ENCODE measurements at regions not wholly inside any gene's neighbourhood (a gene's known extent, or its start where the extent isn't known, plus 50 kb on each side); places are given as distances from the start of the nearest gene placed in this dataset.

DNA sequence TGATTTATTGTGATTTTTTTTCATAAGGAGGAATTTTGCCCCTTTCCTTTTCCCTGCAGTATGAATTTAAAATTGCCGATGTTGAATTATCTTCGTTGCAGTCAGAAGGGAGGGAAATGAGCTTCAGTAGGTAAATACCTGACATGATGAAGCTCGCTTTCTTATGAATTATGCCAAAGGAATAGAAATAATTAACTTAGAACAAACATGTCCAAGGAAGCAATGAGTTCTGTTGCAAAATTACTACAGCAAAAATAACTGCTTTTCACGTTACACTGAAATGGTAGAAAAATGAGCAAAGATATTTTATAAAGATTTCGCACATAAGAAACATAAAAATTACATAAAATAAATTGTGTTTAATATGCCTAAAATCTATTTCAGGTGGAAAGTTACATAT lies 91.1 kb upstream of the ZNF804A start:
- no peaks in the 10 kb centered on the region for H3K9me3 Mint-ChIP-seq

DNA sequence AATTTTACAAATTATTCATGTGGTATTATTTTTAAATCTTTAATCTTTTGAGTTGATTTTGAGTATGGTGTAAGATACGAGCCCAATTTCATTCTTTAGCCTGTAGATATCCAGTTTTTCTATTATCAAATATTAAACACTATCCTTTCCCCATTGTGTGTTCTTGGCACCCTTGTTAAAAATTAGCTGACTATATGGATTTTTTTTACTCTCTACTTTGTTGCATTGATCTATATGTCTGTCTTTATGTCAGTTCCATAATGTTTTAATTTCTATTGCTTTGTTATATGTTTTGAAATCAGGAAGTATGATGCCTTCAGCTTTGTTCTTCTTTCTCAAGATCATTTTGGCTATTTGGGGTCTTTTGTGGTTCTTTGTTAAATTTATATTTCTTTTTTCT lies 80.9 kb upstream of the ZNF804A start:
- Mint-ChIP-seq H3K9me3 (no peaks in the 10 kb centered on the region), H3K36me3 (ENCODE audit: low read depth) (no peaks in the 10 kb centered on the region), H3K4me3 (no peak overlapping the region), H3K4me1 (no peaks in the 10 kb centered on the region), H3K27me3 (ENCODE audit: low read depth) (no peaks in the 10 kb centered on the region), H3K27ac (no peak overlapping the region)
- TF ChIP-seq, protein P1, sequence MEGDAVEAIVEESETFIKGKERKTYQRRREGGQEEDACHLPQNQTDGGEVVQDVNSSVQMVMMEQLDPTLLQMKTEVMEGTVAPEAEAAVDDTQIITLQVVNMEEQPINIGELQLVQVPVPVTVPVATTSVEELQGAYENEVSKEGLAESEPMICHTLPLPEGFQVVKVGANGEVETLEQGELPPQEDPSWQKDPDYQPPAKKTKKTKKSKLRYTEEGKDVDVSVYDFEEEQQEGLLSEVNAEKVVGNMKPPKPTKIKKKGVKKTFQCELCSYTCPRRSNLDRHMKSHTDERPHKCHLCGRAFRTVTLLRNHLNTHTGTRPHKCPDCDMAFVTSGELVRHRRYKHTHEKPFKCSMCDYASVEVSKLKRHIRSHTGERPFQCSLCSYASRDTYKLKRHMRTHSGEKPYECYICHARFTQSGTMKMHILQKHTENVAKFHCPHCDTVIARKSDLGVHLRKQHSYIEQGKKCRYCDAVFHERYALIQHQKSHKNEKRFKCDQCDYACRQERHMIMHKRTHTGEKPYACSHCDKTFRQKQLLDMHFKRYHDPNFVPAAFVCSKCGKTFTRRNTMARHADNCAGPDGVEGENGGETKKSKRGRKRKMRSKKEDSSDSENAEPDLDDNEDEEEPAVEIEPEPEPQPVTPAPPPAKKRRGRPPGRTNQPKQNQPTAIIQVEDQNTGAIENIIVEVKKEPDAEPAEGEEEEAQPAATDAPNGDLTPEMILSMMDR (IDR thresholded peaks at IDR 0.05; ENCODE audit: unreplicated experiment in 3 of 3), result no peak

More for the DNA sequence above, 91.1 kb upstream of the ZNF804A start:
- Mint-ChIP-seq H3K27ac (no peak overlapping the region), H3K36me3 (ENCODE audit: low read depth) (no peaks in the 10 kb centered on the region), H3K4me3 (no peak overlapping the region), H3K27me3 (ENCODE audit: low read depth) (no peaks in the 10 kb centered on the region), H3K4me1 (no peaks in the 10 kb centered on the region)
- TF ChIP-seq, protein P1 (IDR thresholded peaks at IDR 0.05; ENCODE audit: unreplicated experiment in 3 of 3), result no peak

DNA sequence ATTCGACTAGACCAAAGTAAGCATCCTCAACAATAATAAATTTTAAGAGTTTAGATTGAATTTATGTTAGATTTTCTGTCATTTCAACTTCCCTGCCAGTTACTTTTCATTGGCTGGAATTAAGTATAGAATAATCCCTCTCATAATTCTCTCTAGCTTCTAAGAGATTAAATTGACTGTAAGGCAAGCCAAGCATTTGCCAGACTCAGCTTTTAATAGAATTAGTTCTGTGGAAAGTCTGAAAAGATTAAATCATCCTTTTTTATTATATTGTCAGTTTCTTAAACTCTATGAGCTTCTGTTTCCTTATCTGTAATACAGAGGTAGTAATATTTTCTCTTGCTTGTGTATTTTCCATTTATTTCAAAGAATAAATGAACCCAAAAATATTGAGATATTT lies 77.9 kb upstream of the ZNF804A start:
- Mint-ChIP-seq H3K27ac (no peak overlapping the region), H3K36me3 (ENCODE audit: low read depth) (no peaks in the 10 kb centered on the region), H3K4me1 (no peaks in the 10 kb centered on the region), H3K27me3 (ENCODE audit: low read depth) (no peaks in the 10 kb centered on the region), H3K9me3 (no peaks in the 10 kb centered on the region), H3K4me3 (no peak overlapping the region)
- TF ChIP-seq, protein P1 (IDR thresholded peaks at IDR 0.05; ENCODE audit: unreplicated experiment in 3 of 3), result no peak

DNA sequence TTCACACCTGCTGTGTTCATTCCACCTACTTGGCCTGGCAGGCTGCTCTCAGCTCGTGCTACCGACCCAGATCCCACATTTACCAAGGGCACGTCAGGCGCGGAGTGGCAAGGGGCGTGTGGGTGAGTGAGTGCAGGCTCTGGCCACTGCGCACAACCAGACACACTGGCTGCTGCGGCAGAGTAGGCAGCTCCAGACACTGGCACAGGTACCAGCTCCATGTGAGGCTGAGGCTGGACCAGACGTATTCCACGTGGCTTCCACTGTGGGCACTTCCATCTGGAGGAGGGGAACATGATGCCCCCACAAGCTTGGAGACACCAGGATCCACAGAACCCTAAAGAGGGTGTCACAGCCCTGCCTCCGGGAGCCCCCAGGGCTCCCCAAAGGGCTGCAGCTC lies 74.6 kb upstream of the ZNF804A start:
- H3K4me3 Mint-ChIP-seq, result no peak overlapping the region
- H3K36me3 Mint-ChIP-seq (ENCODE audit: low read depth), result no peaks in the 10 kb centered on the region

DNA sequence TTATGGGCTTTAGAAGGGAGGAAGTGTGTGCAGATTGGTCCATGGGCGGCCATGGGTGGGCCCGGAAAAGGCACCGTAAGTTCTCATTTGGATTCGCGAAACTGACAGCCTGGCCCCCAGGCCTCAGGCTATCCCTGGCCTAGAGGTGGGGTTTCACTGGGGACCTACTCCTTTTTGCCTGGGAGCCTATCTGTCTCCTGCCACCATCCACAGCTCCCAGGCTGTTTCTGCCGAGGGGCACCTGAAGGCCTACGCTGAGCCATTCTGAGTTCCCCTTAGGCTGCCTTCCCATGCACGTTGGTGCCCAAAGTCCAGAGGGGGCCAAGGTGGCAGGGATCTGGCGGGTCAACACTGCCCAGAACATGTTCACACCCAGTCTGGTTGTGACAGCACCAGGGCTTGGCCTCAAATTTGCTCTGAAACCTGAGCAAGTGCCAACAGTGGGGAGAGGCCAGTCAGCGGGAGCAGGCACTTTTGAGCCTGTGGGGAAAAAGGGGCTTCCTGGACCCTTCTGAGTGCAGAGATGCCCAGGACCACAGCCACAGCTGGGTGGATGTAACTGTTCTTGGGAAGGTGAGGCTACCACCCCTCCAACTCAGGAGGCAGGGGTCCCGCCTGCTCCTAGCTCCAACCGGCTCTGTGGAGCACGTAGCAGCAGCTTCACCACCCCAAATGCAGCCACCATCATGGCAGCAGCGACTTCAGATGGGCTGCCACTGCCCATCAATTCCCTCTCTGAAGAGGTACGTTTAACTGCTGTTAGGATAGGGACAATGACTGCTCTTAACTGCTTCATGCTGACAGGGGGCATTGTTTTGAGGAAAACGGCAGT lies 73.6 kb upstream of the ZNF804A start:
- TF ChIP-seq, protein P1 (IDR thresholded peaks at IDR 0.05; ENCODE audit: unreplicated experiment in 3 of 3), result no peak
- Mint-ChIP-seq H3K27ac (no peak overlapping the region), H3K9me3 (peaks cover 17% of the 10 kb centered on the region), H3K27me3 (ENCODE audit: low read depth) (no peaks in the 10 kb centered on the region), H3K4me1 (no peaks in the 10 kb centered on the region), H3K4me3 (no peak overlapping the region), H3K36me3 (ENCODE audit: low read depth) (no peaks in the 10 kb centered on the region)

More for the DNA sequence above, 74.6 kb upstream of the ZNF804A start:
- Mint-ChIP-seq H3K9me3 (peaks cover 13% of the 10 kb centered on the region), H3K27me3 (ENCODE audit: low read depth) (no peaks in the 10 kb centered on the region), H3K4me1 (no peaks in the 10 kb centered on the region), H3K27ac (no peak overlapping the region)
- TF ChIP-seq, protein P1 (IDR thresholded peaks at IDR 0.05; ENCODE audit: unreplicated experiment in 3 of 3), result no peak

DNA sequence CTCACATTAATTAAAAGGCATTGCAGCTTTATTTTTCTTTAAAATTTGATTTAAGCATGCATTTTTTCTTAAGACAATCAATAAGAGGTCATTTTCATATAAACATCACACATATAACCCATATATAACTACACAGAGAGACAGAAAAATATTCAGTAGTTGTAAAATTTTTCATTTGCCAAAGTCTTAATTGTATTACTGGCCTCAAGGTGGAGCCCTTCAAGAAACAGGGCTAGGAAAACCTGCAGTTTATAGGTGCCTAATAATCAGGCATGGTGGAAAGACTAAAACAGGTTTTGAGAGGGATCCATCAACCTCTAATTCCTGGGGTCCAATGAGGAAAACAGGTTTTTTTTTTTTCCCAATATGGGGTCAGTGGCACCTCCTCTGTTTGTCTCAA lies 71.3 kb upstream of the ZNF804A start:
- Mint-ChIP-seq H3K27ac (no peak overlapping the region), H3K36me3 (ENCODE audit: low read depth) (no peaks in the 10 kb centered on the region), H3K9me3 (peaks cover 20% of the 10 kb centered on the region), H3K27me3 (ENCODE audit: low read depth) (no peaks in the 10 kb centered on the region), H3K4me3 (no peak overlapping the region), H3K4me1 (no peaks in the 10 kb centered on the region)
- TF ChIP-seq, protein P1 (IDR thresholded peaks at IDR 0.05; ENCODE audit: unreplicated experiment in 3 of 3), result no peak

All from nephron (organoid).